ENCODE measurements at regions not wholly inside any gene's neighbourhood (a gene's known extent, or its start where the extent isn't known, plus 50 kb on each side); places are given as distances from the start of the nearest gene placed in this dataset.
"Not testable (repeated sequence)": the region's sequence is repeated elsewhere in the genome, so short reads cannot be mapped to it uniquely, and the experiment has no call there.

- intact Hi-C loops (cut with DNase I) = no loop called here
- DNase-seq (ENCODE audit: low spot score) = no peak
Observed at GRCh38 chr11:28836285-28837081, 728.3 kb downstream of the METTL15 start.

- intact Hi-C loops (cut with DNase I) = no loop called here
- DNase-seq (ENCODE audit: low spot score) = no peak
Observed at GRCh38 chr11:28835790-28836189, 727.6 kb downstream of the METTL15 start.

- intact Hi-C loops (cut with DNase I) = no loop called here
- no peak for DNase-seq (ENCODE audit: low spot score)
Observed at GRCh38 chr11:28835317-28835716, 727.1 kb downstream of the METTL15 start.

- no peak for DNase-seq (ENCODE audit: low spot score)
Observed at GRCh38 chr11:28834877-28835276, 726.7 kb downstream of the METTL15 start.

GRCh38 chr11:28833670-28834069, 725.5 kb downstream of the METTL15 start:
- no peak for DNase-seq (ENCODE audit: low spot score)
- intact Hi-C loops (cut with DNase I) = no loop called here

More at GRCh38 chr11:28834877-28835276, 726.7 kb downstream of the METTL15 start:
- intact Hi-C loops (cut with DNase I) = no loop called here

- intact Hi-C loops (cut with DNase I) = no loop called here
- DNase-seq (ENCODE audit: low spot score) = no peak
Observed at GRCh38 chr11:28833169-28833568, 725.0 kb downstream of the METTL15 start.

- intact Hi-C loops (cut with DNase I) = no loop called here
- no peak for DNase-seq (ENCODE audit: low spot score)
Observed at GRCh38 chr11:28826807-28827206, 718.6 kb downstream of the METTL15 start.

GRCh38 chr11:28822576-28822975, 714.4 kb downstream of the METTL15 start:
- intact Hi-C loops (cut with DNase I) = no loop called here
- DNase-seq (ENCODE audit: low spot score) = no peak

GRCh38 chr11:28820296-28820989, 712.3 kb downstream of the METTL15 start:
- intact Hi-C loops (cut with DNase I) = no loop called here
- no peak for DNase-seq (ENCODE audit: low spot score)

- intact Hi-C loops (cut with DNase I) = no loop called here
- DNase-seq (ENCODE audit: low spot score) = no peak
Observed at GRCh38 chr11:28819741-28820140, 711.6 kb downstream of the METTL15 start.

- DNase-seq (ENCODE audit: low spot score) = no peak
- intact Hi-C loops (cut with DNase I) = no loop called here
Observed at GRCh38 chr11:28815110-28815509, 706.9 kb downstream of the METTL15 start.

GRCh38 chr11:28808771-28809170, 700.6 kb downstream of the METTL15 start:
- DNase-seq (ENCODE audit: low spot score) = no peak
- intact Hi-C loops (cut with DNase I) = no loop called here

- no peak for DNase-seq (ENCODE audit: low spot score)
- intact Hi-C loops (cut with DNase I) = no loop called here
Observed at GRCh38 chr11:28799316-28799715, 691.1 kb downstream of the METTL15 start.

- intact Hi-C loops (cut with DNase I) = no loop called here
- no peak for DNase-seq (ENCODE audit: low spot score)
Observed at GRCh38 chr11:28798286-28798685, 690.1 kb downstream of the METTL15 start.

- DNase-seq (ENCODE audit: low spot score) = no peak
- intact Hi-C loops (cut with DNase I) = no loop called here
Observed at GRCh38 chr11:28797536-28797935, 689.3 kb downstream of the METTL15 start.

GRCh38 chr11:28794405-28794804, 686.2 kb downstream of the METTL15 start:
- DNase-seq (ENCODE audit: low spot score) = no peak
- intact Hi-C loops (cut with DNase I) = no loop called here

GRCh38 chr11:28793282-28793738, 685.1 kb downstream of the METTL15 start:
- intact Hi-C loops (cut with DNase I) = no loop called here
- DNase-seq (ENCODE audit: low spot score) = peak; percentile 62

GRCh38 chr11:28792856-28793255, 684.7 kb downstream of the METTL15 start:
- intact Hi-C loops (cut with DNase I) = no loop called here
- DNase-seq (ENCODE audit: low spot score) = peak; percentile 54

- DNase-seq (ENCODE audit: low spot score); intact Hi-C loops (cut with DNase I): not testable (repeated sequence)
Observed at GRCh38 chr11:28787897-28788296, 679.7 kb downstream of the METTL15 start.

GRCh38 chr11:28777126-28777525, 668.9 kb downstream of the METTL15 start:
- intact Hi-C loops (cut with DNase I) = no loop called here
- DNase-seq (ENCODE audit: low spot score) = no peak

- intact Hi-C loops (cut with DNase I) = loop anchor here in 1 of 2 donors (5.0 kb wide), 1 partner anchor 599 kb away; no protein-coding TSS in a partner anchor
- DNase-seq (ENCODE audit: low spot score) = no peak
Observed at GRCh38 chr11:28773606-28774005, 665.4 kb downstream of the METTL15 start.

Measured in posterior vena cava (tissue), 2 donors.